ENCODE measurements at regions not wholly inside any gene's neighbourhood (a gene's known extent, or its start where the extent isn't known, plus 50 kb on each side); places are given as distances from the start of the nearest gene placed in this dataset.

- TF ChIP-seq GATA2 (IDR thresholded peaks at IDR 0.05; ENCODE audit: low read depth, low read length) (no peak), GATA3 (IDR thresholded peaks at IDR 0.05; ENCODE audit: low read depth, low read length) (no peak)
These were observed 93.6 kb upstream of the CPEB2 start for GRCh38 chr4:14908635-14909034.

GRCh38 chr4:14910411-14910810, 91.9 kb upstream of the CPEB2 start:
- TF ChIP-seq GATA2 (IDR thresholded peaks at IDR 0.05; ENCODE audit: low read depth, low read length): no peak
- no peak for TF ChIP-seq GATA3 (IDR thresholded peaks at IDR 0.05; ENCODE audit: low read depth, low read length)

- no peak for TF ChIP-seq GATA2 (IDR thresholded peaks at IDR 0.05; ENCODE audit: low read depth, low read length)
- no peak for TF ChIP-seq GATA3 (IDR thresholded peaks at IDR 0.05; ENCODE audit: low read depth, low read length)
These were observed 89.9 kb upstream of the CPEB2 start for GRCh38 chr4:14912426-14912825.

GRCh38 chr4:14915018-14915417, 87.3 kb upstream of the CPEB2 start:
- TF ChIP-seq GATA3 (IDR thresholded peaks at IDR 0.05; ENCODE audit: low read depth, low read length): no peak
- no peak for TF ChIP-seq GATA2 (IDR thresholded peaks at IDR 0.05; ENCODE audit: low read depth, low read length)

GRCh38 chr4:14916554-14917297, 85.6 kb upstream of the CPEB2 start:
- TF ChIP-seq GATA3 (IDR thresholded peaks at IDR 0.05; ENCODE audit: low read depth, low read length) (no peak), GATA2 (IDR thresholded peaks at IDR 0.05; ENCODE audit: low read depth, low read length) (no peak)

GRCh38 chr4:14917298-14917633, 85.0 kb upstream of the CPEB2 start:
- TF ChIP-seq GATA3 (IDR thresholded peaks at IDR 0.05; ENCODE audit: low read depth, low read length) (no peak), GATA2 (IDR thresholded peaks at IDR 0.05; ENCODE audit: low read depth, low read length) (no peak)

GRCh38 chr4:14918336-14918735, 83.9 kb upstream of the CPEB2 start:
- no peak for TF ChIP-seq GATA2 (IDR thresholded peaks at IDR 0.05; ENCODE audit: low read depth, low read length)
- no peak for TF ChIP-seq GATA3 (IDR thresholded peaks at IDR 0.05; ENCODE audit: low read depth, low read length)

GRCh38 chr4:14919785-14920184, 82.5 kb upstream of the CPEB2 start:
- TF ChIP-seq GATA3 (IDR thresholded peaks at IDR 0.05; ENCODE audit: low read depth, low read length): no peak
- no peak for TF ChIP-seq GATA2 (IDR thresholded peaks at IDR 0.05; ENCODE audit: low read depth, low read length)

GRCh38 chr4:14920237-14920636, 82.0 kb upstream of the CPEB2 start:
- TF ChIP-seq GATA3 (IDR thresholded peaks at IDR 0.05; ENCODE audit: low read depth, low read length) (no peak), GATA2 (IDR thresholded peaks at IDR 0.05; ENCODE audit: low read depth, low read length) (no peak)

- TF ChIP-seq GATA3 (IDR thresholded peaks at IDR 0.05; ENCODE audit: low read depth, low read length) (no peak), GATA2 (IDR thresholded peaks at IDR 0.05; ENCODE audit: low read depth, low read length) (no peak)
These were observed 81.4 kb upstream of the CPEB2 start for GRCh38 chr4:14920759-14921320.

- TF ChIP-seq GATA2 (IDR thresholded peaks at IDR 0.05; ENCODE audit: low read depth, low read length): no peak
- no peak for TF ChIP-seq GATA3 (IDR thresholded peaks at IDR 0.05; ENCODE audit: low read depth, low read length)
These were observed 78.0 kb upstream of the CPEB2 start for GRCh38 chr4:14924076-14924811.

- no peak for TF ChIP-seq GATA3 (IDR thresholded peaks at IDR 0.05; ENCODE audit: low read depth, low read length)
- TF ChIP-seq GATA2 (IDR thresholded peaks at IDR 0.05; ENCODE audit: low read depth, low read length): no peak
These were observed 77.4 kb upstream of the CPEB2 start for GRCh38 chr4:14924812-14925344.

- TF ChIP-seq GATA2 (IDR thresholded peaks at IDR 0.05; ENCODE audit: low read depth, low read length): no peak
- no peak for TF ChIP-seq GATA3 (IDR thresholded peaks at IDR 0.05; ENCODE audit: low read depth, low read length)
These were observed 76.8 kb upstream of the CPEB2 start for GRCh38 chr4:14925471-14925870.

GRCh38 chr4:14926368-14926767, 75.9 kb upstream of the CPEB2 start:
- TF ChIP-seq GATA3 (IDR thresholded peaks at IDR 0.05; ENCODE audit: low read depth, low read length) (no peak), GATA2 (IDR thresholded peaks at IDR 0.05; ENCODE audit: low read depth, low read length) (no peak)

- TF ChIP-seq GATA3 (IDR thresholded peaks at IDR 0.05; ENCODE audit: low read depth, low read length) (no peak), GATA2 (IDR thresholded peaks at IDR 0.05; ENCODE audit: low read depth, low read length) (no peak)
These were observed 74.2 kb upstream of the CPEB2 start for GRCh38 chr4:14928035-14928434.

Data from SH-SY5Y (cell line).